HEK293 (cell line): ENCODE measurements at regions not wholly inside any gene's neighbourhood (a gene's known extent, or its start where the extent isn't known, plus 50 kb on each side); places are given as distances from the start of the nearest gene placed in this dataset.

Experiments
- CTCF ChIA-PET: fragments of 350-600 bp; formaldehyde crosslinking; extraction: SDS; loops from one replicate; lab custom pipeline; 2021; ENCODE audit warnings: antibody characterized with exemption; lab: Yijun Ruan, JAX
- POLR2A ChIA-PET: fragments of 300-600 bp; formaldehyde crosslinking; extraction: SDS; loops from one replicate; lab custom pipeline; 2020; ENCODE audit warnings: antibody characterized with exemption, inconsistent platforms; lab: Yijun Ruan, JAX
- H3K27ac ChIP-seq: fragments of 200-500 bp; sonication (Bioruptor generic); 2 replicates; pipeline ENCODE4 v1.5.1; 2014; ENCODE audit warnings: low read depth, low read length, control low read depth, inconsistent platforms; ENCODE audit errors: extremely low read depth
- H3K36me3 ChIP-seq, 2 experiments: fragments of 200-500 bp in 1 of 2; sonication (Bioruptor generic) in 1 of 2; 1 replicate in 1 of 2; 2 replicates in 1 of 2; pipeline ENCODE4 v1.5.1; 2014 to 2017; ENCODE audit warnings: inconsistent platforms in 2 of 2, low read length in 2 of 2; ENCODE audit not compliant: control insufficient read depth in 2 of 2, insufficient read depth in 1 of 2
- H3K4me1 ChIP-seq: fragments of 200-500 bp; sonication (Bioruptor generic); 2 replicates; pipeline ENCODE4 v1.5.1; 2014; ENCODE audit warnings: mild to moderate bottlenecking, low read length, inconsistent platforms; ENCODE audit not compliant: control insufficient read depth, insufficient read depth
- H3K4me3 ChIP-seq: 2 replicates; pipeline ENCODE4 v1.5.1; 2011; ENCODE audit warnings: low read depth, mild to moderate bottlenecking, control low read depth, low read length, moderate library complexity
- H3K9me3 ChIP-seq: fragments of 200-500 bp; sonication (Bioruptor generic); 2 replicates; pipeline ENCODE4 v1.5.1; 2014; ENCODE audit warnings: low read depth, low read length, inconsistent platforms; ENCODE audit not compliant: control insufficient read depth, insufficient read depth
- MEIS1 ChIP-seq: sonication (generic); formaldehyde crosslinking; IDR thresholded peaks from 2 replicates; pipeline ENCODE4 v1.8.1; 2022; ENCODE audit warnings: missing genetic modification reagents, mild to moderate bottlenecking, borderline replicate concordance
- REPIN1 ChIP-seq: fragments of 450-650 bp; formaldehyde crosslinking; IDR thresholded peaks from 2 replicates; pipeline ENCODE4 v1.5.1; 2017; ENCODE audit warnings: missing biosample characterization, missing genetic modification characterization, low read depth
- TRIM28 ChIP-seq: IDR thresholded peaks from 2 replicates; pipeline ENCODE4 v1.6.1; 2011; ENCODE audit warnings: low read length, control low read depth, borderline replicate concordance
- ZBTB10 ChIP-seq: fragments of 450-650 bp; formaldehyde crosslinking; IDR thresholded peaks from 2 replicates; pipeline ENCODE4 v1.5.1; 2016; ENCODE audit warnings: missing biosample characterization, missing genetic modification characterization
- ZBTB8A ChIP-seq: fragments of 450-650 bp; formaldehyde crosslinking; IDR thresholded peaks from 2 replicates; pipeline ENCODE4 v1.5.1; 2016; ENCODE audit warnings: missing biosample characterization, missing genetic modification characterization
- ZNF184 ChIP-seq: fragments of 450-650 bp; IDR thresholded peaks from 2 replicates; pipeline ENCODE4 v1.5.1; 2018; ENCODE audit warnings: missing biosample characterization, mild to moderate bottlenecking, missing genetic modification characterization
- ZNF202 ChIP-seq: fragments of 450-650 bp; formaldehyde crosslinking; IDR thresholded peaks from 2 replicates; pipeline ENCODE4 v1.5.1; 2016; ENCODE audit warnings: missing biosample characterization, missing genetic modification characterization, borderline replicate concordance
- ZNF24 ChIP-seq: fragments of 450-650 bp; formaldehyde crosslinking; IDR thresholded peaks from 2 replicates; pipeline ENCODE4 v1.5.1; 2016; ENCODE audit warnings: missing biosample characterization, missing genetic modification characterization
- ZNF280D ChIP-seq: fragments of 450-650 bp; formaldehyde crosslinking; IDR thresholded peaks from 2 replicates; pipeline ENCODE4 v1.5.1; 2016; ENCODE audit warnings: missing biosample characterization, missing genetic modification characterization
- ZNF324 ChIP-seq: fragments of 450-650 bp; formaldehyde crosslinking; IDR thresholded peaks from 2 replicates; pipeline ENCODE4 v1.5.1; 2016; ENCODE audit warnings: missing biosample characterization, missing genetic modification characterization
- ZNF350 ChIP-seq: fragments of 450-650 bp; formaldehyde crosslinking; IDR thresholded peaks from 2 replicates; pipeline ENCODE4 v1.5.0; 2017; ENCODE audit warnings: missing biosample characterization, mild to moderate bottlenecking, missing genetic modification characterization
- ZNF366 ChIP-seq: fragments of 450-650 bp; formaldehyde crosslinking; conservative IDR thresholded peaks from 2 replicates; pipeline ENCODE4 v1.5.1; 2016; ENCODE audit warnings: missing biosample characterization, missing genetic modification characterization
- ZNF391 ChIP-seq: fragments of 450-650 bp; formaldehyde crosslinking; IDR thresholded peaks from 2 replicates; pipeline ENCODE4 v1.5.1; 2016; ENCODE audit warnings: low read depth, missing biosample characterization, missing genetic modification characterization, borderline replicate concordance
- ZNF404 ChIP-seq: fragments of 450-650 bp; formaldehyde crosslinking; IDR thresholded peaks from 2 replicates; pipeline ENCODE4 v1.5.1; 2017; ENCODE audit warnings: missing biosample characterization, missing genetic modification characterization
- ZNF548 ChIP-seq: fragments of 450-650 bp; formaldehyde crosslinking; IDR thresholded peaks from 2 replicates; pipeline ENCODE4 v1.5.1; 2016; ENCODE audit warnings: missing biosample characterization, missing genetic modification characterization
- ZSCAN18 ChIP-seq: fragments of 450-650 bp; formaldehyde crosslinking; IDR thresholded peaks from 2 replicates; pipeline ENCODE4 v1.5.1; 2016; ENCODE audit warnings: missing biosample characterization, missing genetic modification characterization
- ZSCAN4 ChIP-seq: fragments of 450-650 bp; formaldehyde crosslinking; IDR thresholded peaks from 2 replicates; pipeline ENCODE4 v1.5.1; 2017; ENCODE audit warnings: missing biosample characterization, missing genetic modification characterization

- no peak for TF ChIP-seq ZNF391
- no peak for TF ChIP-seq ZNF350 (tag by site-specific recombination)
- TF ChIP-seq ZBTB10 = no peak
- TF ChIP-seq ZNF548 (tag by site-specific recombination) = no peak
Observed at GRCh38 chr21:28333578-28334075, 659.0 kb downstream of the LTN1 start (continued).

GRCh38 chr21:28332796-28333195 lies 659.9 kb downstream of the LTN1 start:
- H3K36me3 ChIP-seq = no peaks in the 10 kb centered on the region
- H3K27ac ChIP-seq = no peak overlapping the region
- CTCF ChIA-PET = no interaction called here
- POLR2A ChIA-PET = no interaction called here
- H3K4me3 ChIP-seq = no peak overlapping the region
- H3K9me3 ChIP-seq = no peaks in the 10 kb centered on the region
- no peak for TF ChIP-seq ZBTB8A (tag by site-specific recombination)
- TF ChIP-seq ZNF184 (tag by site-specific recombination) = no peak
- TF ChIP-seq ZNF24 (tag by site-specific recombination) = no peak
- TF ChIP-seq ZNF280D (tag by site-specific recombination) = no peak
- TF ChIP-seq REPIN1 (tag by site-specific recombination) = no peak
- no peak for TF ChIP-seq ZNF366 (tag by site-specific recombination)
- TF ChIP-seq MEIS1 (CRISPR knock-in tag) = no peak
- no peak for TF ChIP-seq ZSCAN18
- TF ChIP-seq ZNF202 (tag by site-specific recombination) = no peak
- TF ChIP-seq TRIM28 = no peak
- no peak for TF ChIP-seq ZNF324 (tag by site-specific recombination)
- no peak for TF ChIP-seq ZNF404 (tag by site-specific recombination)
- TF ChIP-seq ZSCAN4 (tag by site-specific recombination) = no peak
- no peaks in the 10 kb centered on the region for H3K4me1 ChIP-seq
